ENCODE measurements at regions not wholly inside any gene's neighbourhood (a gene's known extent, or its start where the extent isn't known, plus 50 kb on each side); places are given as distances from the start of the nearest gene placed in this dataset.

DNA sequence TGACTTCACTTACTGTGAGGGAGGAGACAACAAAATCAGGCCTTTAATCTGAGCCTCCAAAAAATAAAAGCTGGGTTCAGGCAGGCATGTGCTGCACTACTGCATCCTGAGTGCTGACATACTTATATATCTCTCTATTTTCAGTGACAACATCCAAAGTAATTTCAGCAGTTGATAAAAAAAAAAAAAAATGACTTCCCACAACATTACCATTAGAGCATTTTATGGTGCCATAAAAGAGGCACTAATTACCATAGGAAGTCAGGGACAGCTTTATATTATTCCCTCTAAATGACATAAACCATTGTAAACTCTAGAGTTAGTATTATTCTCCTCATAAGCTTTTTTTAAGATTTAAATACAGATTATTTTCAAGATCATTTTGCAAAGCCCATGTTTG lies 346.1 kb downstream of the SLCO4C1 start:
- DNase-seq (ENCODE audit: extremely low read depth in 1 of 11, low read depth in 9 of 11, low spot score in 4 of 11): no peak

DNA sequence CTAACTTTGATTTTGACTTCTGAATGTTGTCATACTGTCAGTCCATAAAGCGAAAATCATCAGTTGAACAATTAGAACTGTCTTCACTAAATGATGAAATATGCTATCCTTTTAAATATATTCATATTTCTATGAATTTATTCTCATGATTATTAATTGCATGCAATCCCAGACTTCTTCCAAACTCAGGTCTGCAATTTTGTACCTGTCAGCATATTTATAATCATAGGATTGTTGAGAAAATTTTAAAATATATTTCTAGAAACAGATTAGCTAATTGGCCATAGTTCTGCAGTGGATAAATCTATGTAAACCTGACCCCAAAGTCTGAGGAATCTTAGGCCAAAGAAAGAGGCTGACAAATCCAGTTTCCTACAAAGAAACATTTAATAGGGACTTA lies 347.5 kb downstream of the SLCO4C1 start:
- no peak for DNase-seq (ENCODE audit: extremely low read depth in 1 of 11, low read depth in 9 of 11, low spot score in 4 of 11)

DNA sequence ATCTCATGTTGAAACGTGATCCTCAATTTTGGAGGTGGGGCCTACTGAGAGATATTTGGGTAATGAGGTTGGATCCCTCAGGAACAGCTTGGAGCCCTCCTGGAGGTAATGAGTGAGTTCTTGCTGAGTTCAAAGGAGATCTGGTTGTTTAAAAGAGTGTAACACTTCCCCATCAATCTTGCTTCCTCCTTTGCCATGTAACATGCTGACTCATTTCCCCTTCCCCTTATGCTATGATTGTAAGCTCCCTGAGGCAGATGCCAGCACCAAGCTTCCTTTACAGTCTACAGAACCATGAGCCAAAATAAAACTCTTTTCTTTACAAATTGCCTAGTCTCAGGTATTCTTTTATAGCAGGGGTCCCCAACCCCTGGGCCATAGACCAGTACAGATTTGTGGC lies 352.3 kb downstream of the SLCO4C1 start:
- no peak for DNase-seq (ENCODE audit: extremely low read depth in 1 of 11, low read depth in 9 of 11, low spot score in 4 of 11)

DNA sequence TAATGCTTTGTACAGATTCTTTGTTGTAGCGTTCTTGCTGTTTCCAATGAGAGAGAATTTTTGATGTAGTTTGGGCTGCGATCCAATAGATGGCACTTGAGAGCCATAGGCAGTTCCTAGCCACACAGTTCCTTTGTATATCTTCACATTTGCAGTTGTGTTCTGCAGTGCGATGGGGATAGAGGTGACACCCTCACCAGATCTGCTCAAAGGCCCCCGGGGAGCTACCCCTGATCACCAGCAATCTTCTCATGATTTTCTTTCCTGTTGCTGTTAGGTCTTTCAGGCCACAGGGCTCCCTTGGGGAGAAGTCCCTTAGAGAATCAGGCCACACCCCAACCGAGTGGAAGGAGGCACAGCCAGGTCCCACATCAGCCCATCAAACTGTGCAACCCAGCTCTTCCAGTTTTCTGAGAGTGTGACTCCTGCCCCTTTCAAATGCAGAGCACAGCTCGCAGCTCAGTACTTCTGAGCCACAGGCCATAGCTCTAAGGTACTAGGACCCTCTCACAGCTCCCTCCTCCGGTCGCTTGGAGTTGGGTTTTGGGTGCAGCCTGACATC lies 353.7 kb downstream of the SLCO4C1 start:
- peak; percentile 4 to 31 (median 20) for DNase-seq (ENCODE audit: extremely low read depth in 1 of 11, low read depth in 9 of 11, low spot score in 4 of 11)

DNA sequence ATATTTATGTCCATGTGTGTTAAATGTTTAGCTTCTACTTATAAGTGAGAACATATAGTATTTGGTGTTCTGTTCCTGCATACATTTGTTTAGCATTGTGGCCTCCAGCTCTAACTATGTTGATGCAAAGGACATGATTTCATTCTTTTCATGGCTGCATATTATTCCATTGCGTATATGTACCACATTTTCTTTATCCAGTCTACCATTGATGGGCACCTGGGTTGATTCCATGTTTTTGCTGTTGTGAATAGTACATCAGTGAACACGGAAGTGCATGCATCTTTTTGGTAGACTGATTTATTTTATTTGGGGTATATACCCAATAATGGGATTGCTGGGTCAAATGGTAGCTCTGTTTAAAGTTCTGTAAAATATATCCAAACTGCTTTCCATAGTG lies 359.0 kb downstream of the SLCO4C1 start:
- DNase-seq (ENCODE audit: extremely low read depth in 1 of 11, low read depth in 9 of 11, low spot score in 4 of 11): no peak

DNA sequence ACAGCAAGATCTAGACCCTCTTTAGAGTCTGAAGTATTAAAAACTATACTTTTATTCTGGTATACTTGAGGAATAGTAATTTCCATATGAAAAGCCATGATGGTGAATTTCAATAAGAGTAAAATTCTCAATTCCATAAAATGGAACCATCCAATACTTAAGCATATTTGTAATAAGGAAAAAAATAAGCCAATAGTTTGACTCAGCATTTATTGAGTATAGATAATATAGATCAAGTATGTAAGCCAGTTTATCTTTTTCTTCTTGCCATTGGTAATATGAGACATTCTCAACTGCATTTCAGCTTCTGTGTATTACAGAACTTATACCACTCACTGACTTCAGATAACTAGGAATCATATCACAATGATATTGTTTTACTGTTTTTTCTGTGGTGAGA lies 361.0 kb downstream of the SLCO4C1 start:
- DNase-seq (ENCODE audit: extremely low read depth in 1 of 11, low read depth in 9 of 11, low spot score in 4 of 11): no peak

DNA sequence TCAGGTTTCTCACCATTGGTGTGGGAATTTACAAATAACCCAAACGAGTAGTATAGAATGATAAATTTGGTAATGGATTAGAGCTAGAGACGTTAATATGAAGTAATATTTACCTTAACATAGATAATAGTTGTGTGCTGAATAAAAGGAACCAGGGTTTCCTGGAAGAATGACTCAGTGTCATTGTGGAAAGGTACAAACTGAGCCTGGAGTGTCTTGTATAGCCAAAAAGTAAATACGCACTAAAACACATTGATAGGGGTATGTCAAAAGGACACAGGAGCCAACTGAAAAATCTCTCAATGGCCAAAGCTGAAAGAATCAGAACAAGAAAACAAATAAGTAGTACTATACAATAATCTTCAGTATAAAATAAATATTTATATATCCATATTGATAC lies 363.5 kb downstream of the SLCO4C1 start:
- no peak for DNase-seq (ENCODE audit: extremely low read depth in 1 of 11, low read depth in 9 of 11, low spot score in 4 of 11)

DNA sequence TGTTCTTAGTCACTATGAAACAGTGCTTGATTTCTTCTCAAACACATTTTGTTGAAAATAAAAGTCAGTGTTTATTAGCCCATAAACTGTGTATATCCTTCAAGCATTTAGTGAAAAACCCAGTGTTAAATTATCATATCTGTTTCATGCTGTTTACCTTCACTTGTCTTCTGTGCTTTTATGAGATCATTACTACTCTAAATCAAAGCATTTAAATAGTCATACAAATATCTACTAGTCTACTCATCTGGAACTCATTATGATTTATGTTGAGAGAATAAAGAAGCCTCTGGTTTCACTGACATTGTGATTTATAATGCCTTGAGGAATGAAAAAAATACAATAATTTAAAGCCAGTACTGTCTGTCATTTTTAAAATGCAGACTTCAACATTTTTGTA lies 366.5 kb downstream of the SLCO4C1 start:
- no peak for DNase-seq (ENCODE audit: extremely low read depth in 1 of 11, low read depth in 9 of 11, low spot score in 4 of 11)

DNA sequence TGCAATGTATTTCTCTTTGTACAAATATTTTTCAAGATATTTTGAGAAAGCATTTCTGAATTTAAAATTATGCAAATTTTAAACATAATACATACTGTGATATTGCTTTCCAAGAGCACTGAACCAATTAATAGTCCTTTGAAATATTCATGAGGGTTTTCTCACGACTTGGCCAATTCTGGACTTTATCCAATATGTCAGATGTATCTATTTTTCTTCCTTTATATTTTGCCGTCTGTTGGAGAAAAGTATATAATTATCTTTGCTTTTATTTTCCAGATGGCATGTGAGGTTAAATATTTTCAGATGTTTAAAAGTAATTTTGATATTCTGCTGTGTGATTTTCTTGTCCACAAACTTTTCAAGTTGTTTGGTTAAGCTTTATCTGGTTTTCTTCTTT lies 378.9 kb downstream of the SLCO4C1 start:
- DNase-seq (ENCODE audit: extremely low read depth in 1 of 11, low read depth in 9 of 11, low spot score in 4 of 11): no peak

DNA sequence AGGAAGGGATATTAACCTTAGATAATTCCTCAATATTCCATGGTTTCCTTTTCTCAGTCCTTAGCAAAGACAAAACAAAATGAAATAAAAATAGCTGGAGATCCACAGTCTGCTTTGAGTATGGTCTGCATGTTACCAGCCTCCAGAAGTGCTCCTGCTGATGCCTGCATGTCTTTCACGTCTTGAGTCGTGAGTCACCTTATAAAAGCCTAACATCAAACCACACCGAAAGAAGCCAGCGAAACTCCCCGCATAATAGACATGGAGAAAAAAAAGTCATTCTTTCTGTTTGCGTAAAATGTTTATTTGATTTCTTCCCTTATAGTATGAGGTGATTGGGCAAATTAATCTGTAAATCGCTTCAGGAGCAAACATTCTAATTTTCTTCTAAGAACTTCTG lies 380.5 kb downstream of the SLCO4C1 start:
- no peak for DNase-seq (ENCODE audit: extremely low read depth in 1 of 11, low read depth in 9 of 11, low spot score in 4 of 11)

DNA sequence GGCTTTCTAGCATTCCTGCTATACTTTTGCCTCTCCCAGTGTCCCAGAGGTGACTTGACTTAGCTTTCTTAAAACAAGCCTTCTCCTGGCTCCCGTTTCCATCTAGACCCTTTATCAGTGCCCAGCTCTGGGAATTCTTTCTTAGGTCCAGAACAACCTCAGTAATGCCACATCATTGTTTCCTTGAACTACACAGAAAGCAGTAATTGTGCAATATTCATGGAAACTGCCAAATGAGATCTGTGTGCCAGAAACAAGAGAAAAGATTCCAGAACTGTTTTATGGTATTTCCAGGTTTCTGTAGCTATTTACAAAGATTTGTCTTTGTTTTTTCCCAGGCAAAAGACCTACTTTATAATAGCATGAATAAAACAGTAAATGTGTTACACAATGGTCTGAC lies 391.3 kb downstream of the SLCO4C1 start:
- no peak for DNase-seq (ENCODE audit: extremely low read depth in 1 of 11, low read depth in 9 of 11, low spot score in 4 of 11)

DNA sequence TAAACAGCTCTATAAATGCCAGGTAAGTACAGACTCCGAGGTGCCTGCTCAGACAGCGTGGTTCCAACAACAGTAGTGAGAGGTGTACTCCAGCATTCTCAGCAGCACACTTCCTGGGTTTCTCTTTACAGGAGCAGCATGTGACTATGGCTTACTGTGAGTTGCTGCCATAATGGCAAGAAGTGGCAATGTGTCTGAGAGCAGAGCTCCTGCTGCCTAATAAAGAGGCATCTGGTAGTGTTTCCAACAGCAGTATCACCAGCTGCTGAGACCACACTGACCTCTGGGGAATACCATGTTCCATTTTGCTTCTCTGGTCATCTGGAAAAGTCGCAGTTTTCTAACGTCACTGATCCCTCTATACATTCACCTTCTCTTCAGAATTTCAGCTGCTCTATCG lies 398.2 kb downstream of the SLCO4C1 start:
- DNase-seq (ENCODE audit: extremely low read depth in 1 of 11, low read depth in 9 of 11, low spot score in 4 of 11): no peak

DNA sequence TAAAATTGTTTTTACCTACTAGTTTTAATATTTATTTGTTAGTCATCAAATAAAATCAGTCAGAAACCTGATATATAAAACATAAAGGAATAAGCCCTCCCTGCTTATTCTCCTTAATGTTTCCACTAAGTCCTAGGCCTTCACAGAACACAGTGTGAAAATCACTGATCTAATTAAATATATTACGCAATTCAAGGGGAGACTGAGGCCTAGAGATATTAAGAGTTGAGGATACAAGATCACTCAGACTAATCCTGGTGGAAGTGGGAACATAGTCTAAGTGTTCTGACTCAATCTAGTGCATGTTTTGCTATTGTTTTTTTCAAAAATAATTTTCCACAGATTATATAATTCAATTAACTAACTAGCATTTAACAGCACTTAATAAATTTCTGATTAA lies 401.1 kb downstream of the SLCO4C1 start:
- no peak for DNase-seq (ENCODE audit: extremely low read depth in 1 of 11, low read depth in 9 of 11, low spot score in 4 of 11)

DNA sequence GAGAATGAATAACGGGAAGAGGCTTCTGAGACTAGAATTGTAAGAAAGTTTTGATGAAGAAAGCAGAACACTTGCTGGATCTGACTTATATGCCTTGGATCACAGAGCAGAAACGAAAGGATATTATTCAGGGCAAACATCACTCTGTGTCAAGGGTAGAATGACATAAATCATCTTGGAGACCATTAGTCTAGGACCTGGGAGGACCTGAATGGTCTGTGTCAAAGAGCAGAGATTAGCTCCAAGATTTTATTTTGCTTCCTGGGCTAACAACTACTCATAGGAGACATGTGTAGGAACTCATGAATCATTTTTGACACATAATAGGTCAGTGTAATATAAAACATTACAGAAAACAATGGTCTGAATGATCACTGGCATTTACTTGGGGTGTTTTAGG lies 417.9 kb downstream of the SLCO4C1 start:
- no peak for DNase-seq (ENCODE audit: extremely low read depth in 1 of 11, low read depth in 9 of 11, low spot score in 4 of 11)

DNA sequence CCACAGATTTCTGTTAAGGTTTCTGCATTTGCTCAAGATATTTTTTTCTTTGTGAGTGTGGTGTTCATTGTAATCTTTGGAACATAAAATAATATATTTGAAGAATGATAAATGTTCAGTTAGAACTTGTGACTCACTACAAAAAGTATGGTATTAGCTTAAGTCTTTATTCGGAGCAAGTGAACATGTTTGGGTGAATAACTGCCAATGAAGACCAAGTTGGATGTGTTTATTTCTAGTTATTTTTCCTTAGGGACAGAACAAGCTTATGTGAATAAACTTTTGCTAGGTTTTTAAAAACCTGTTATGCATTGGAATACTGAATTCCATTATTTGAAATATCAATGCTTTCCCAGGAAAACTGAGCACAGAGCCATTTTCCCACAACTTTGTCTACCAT lies 418.6 kb downstream of the SLCO4C1 start:
- no peak for DNase-seq (ENCODE audit: extremely low read depth in 1 of 11, low read depth in 9 of 11, low spot score in 4 of 11)

DNA sequence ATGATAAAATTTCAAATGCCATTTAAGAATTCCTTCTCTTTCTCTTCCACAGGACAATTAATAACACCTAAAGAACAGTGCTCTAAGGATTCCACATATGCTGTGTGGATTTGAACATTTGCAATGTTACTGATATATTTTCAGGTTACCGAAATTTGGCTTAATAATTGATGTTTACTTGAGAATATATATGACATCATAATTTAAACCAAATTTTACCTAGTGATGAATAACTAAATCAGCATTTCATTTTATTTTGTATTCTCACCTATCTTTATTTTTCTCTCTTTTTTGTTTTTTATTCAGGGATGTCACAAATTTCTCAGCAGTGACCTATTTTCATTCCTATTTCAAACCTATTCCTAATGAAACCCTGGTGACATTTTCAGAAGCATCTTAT lies 429.6 kb downstream of the SLCO4C1 start:
- no peak for DNase-seq (ENCODE audit: extremely low read depth in 1 of 11, low read depth in 9 of 11, low spot score in 4 of 11)

DNA sequence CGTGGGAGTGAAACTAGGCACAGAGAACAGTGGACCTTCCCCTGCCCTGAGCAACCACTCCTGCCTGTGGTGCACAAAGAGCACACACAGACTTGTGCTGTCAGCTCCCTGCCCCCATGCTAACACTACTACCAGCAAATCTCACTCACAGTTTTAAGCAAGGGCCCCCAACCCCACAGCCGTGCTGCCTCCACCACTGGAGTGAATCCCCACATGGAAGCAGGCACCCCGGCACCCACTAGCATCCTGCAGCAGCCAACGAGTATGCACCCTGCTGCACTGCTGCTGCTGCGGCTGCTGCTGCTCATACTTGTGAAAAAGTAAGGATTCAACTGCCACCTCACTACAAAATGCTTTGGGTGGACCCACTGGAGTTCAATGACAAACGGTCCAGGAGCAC lies 435.5 kb downstream of the SLCO4C1 start:
- no peak for DNase-seq (ENCODE audit: extremely low read depth in 1 of 11, low read depth in 9 of 11, low spot score in 4 of 11)

DNA sequence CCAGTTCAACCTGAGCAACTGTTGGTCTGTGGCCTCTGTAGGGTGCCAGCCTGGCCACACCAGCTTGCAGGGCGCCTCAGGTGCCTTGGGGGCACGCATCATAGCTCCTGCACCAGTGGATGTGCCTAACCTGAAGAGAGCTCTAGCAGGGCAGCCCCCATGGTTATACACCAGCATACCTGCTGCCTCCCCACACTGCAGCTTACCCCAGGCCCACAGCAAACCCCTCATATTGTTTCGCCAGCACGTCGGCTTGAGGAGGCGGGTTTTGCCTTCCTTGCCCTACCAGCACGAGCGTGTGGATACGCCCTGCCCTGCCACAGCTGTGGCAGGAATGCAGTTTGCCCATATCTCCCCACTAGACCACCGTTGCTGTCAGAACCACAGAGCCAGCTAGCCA lies 435.9 kb downstream of the SLCO4C1 start:
- no peak for DNase-seq (ENCODE audit: extremely low read depth in 1 of 11, low read depth in 9 of 11, low spot score in 4 of 11)

DNA sequence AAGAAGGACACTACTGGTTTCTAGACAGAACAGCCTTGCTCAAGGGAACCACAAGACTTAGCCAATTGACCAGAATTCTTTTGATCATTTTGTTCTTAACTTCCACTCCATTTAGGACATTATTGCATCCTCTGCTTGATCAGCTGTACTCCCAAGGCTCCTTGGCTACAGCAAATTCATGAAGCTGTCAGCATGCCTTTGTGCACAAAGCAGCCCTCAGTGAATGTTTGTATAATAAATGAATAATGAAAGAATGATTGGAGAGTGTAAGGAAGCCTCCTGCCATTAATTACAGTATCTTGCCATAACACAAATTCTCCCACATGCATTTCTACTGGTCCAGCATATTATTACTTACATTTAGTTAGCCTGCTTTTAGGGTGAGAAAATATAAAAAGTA lies 449.6 kb downstream of the SLCO4C1 start:
- no peak for DNase-seq (ENCODE audit: extremely low read depth in 1 of 11, low read depth in 9 of 11, low spot score in 4 of 11)

DNA sequence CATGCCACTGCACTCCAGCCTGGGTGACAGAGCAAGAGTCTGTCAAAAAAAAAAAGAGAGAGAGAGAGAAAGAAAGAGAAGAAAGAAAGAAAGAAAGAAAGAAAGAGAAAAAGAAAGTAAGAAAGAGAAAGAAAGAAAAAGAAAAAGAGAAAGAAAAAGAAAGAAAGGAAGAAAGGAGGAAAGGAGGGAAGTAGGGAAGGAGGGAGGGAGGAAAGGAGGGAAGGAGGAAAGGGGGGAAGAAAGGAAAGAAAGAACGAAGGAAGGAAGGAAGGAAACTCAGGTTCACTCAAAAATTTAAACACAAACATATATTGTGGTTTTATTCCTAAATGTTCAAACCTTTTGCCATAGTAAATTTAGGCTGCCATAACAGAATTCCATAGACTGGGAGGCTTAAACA lies 453.0 kb downstream of the SLCO4C1 start:
- DNase-seq (ENCODE audit: extremely low read depth in 1 of 11, low read depth in 9 of 11, low spot score in 4 of 11): no peak

DNA sequence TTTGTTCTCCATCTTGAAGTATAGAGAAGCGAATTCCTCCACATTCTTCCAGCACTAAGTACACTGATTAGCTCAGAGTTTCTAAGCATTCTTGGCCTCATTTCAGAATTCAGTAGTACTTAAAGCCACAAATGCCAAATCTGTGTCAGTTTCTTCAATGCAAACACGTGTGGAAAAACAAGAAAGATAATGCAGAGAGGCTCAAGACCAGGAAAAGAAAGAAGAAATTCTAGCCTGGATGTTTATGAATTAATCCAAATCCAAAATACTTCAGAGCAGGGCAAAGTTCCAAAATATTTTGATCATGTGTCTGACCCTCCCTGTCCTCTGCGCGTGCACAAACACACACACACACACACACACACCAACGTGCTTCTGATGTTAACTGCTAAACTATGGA lies 457.6 kb downstream of the SLCO4C1 start:
- DNase-seq (ENCODE audit: extremely low read depth in 1 of 11, low read depth in 9 of 11, low spot score in 4 of 11): no peak

DNA sequence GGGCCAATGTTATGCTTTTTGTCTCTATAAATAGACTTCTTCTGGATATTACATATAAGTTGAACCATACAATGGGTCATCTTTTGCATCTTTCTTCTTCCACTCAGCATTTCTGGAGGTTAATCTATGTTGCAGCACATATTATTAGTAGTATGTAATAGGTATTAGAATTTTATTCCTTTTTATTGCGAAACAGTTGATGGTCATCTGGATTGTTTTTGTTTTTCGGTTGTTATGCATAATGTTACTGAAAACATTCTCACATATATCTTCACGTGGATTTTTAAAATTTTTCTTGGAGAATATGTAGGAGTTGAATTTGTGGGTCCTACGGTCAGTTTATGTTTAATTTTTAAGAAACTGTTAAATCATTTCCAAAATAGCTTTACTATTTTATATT lies 466.8 kb downstream of the SLCO4C1 start:
- no peak for DNase-seq (ENCODE audit: extremely low read depth in 1 of 11, low read depth in 9 of 11, low spot score in 4 of 11)

Data from renal cortex interstitium (tissue), 11 donors.